GM19043 (cell line): ENCODE measurements at regions not wholly inside any gene's neighbourhood (a gene's known extent, or its start where the extent isn't known, plus 50 kb on each side); places are given as distances from the start of the nearest gene placed in this dataset.
"Not testable (repeated sequence)": the region's sequence is repeated elsewhere in the genome, so short reads cannot be mapped to it uniquely, and the experiment has no call there.

Experiments
- ATAC-seq: cut with Tn5 transposase; IDR thresholded peaks from one replicate; pipeline ENCODE4 v1.9.1; 2021; ENCODE audit warnings: low read depth; ENCODE audit not compliant: unreplicated experiment

DNA sequence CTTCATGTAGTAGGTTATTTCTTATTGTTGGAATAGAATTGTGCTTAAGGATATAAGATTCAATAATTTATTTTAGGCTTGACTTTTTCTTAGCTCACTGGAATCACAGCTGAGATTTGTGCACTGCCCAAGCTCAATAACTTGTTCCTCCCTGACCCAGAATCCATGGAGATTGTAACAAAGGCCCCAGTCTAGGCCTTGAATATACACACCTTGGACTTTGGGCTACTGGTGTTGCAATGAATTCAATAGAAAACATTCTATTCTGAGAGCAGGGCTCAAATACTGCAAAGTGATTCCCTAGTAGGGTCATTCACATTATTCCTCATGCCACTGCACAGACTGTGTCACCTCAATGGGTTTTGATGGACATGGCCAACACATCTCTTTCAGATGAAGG, 352.4 kb downstream of the GALC start:
- no peak for ATAC-seq

DNA sequence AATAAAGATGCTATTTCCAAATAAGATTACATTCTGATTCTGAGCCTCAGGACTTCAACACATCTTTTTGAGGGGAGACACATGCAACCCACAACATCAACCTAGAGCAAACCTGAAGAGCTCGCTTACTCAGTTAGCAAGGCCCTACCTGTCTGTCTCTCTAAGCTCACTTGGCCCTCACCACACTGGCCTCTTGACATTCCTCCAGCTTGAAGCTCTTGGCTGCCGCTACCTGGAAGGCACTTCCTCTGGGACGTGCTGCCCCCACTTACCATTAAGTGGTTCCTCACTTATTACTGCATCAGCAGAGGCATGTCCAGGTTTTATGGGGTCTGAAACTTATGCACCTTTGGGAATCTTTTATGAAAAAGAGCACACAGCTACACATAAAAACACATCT, 354.8 kb downstream of the GALC start:
- no peak for ATAC-seq

DNA sequence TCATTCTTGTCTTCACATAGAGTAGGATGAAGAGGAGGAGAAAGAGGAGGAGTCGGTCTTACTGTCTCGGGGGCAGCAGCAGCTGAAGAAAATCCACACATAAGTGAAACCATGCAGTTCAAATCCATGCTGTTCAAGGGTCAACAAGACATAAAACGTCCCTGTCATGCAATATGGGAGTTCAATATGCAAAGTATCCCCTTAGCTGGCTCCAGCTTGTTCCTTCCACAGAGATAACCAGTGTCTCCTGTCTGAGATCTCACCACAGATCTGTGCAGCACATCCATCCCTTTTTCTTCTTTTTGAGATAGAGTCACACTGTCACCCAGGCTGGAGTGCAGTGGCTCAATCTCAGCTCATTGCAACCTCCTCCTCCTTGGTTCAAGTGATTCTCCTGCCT, 357.5 kb downstream of the GALC start:
- ATAC-seq: no peak

DNA sequence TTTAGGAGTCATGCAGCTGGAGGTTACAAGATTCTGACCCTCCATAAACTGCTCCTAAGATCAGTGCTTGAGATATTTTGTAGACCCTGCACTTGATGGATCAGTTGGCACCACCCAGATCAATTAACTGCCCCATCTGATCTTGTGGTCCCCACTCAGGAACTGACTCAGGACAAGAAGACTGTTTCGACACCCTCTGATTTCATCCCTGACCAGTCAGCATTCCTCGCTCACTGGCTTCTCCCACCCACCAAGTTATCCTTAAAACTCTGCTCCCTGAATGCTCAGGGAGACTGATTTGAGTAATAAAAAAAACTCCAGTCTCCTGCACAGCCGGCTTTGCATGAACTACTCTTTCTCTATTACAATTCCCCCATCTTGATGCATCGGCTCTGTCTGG, 360.2 kb downstream of the GALC start:
- no peak for ATAC-seq

DNA sequence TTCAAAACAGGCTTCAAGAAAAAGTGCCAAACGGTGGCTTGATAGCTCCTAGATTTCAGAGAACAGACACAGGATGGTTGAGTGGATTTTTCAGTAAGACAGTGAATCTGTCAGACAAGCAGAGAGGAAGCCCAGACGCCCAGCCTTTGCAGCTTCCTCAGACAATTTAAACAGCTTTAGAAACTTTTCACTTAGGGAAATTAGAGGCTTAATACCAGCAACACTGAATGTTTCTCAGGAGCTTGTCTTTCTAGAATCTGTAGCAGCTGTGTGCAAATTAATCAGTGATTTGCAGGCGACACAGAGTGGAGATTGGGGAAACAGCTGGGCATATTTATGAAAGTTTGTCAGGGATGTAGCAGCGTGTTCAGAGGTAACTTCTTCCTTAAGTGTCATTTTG, 362.1 kb downstream of the GALC start:
- ATAC-seq: no peak

DNA sequence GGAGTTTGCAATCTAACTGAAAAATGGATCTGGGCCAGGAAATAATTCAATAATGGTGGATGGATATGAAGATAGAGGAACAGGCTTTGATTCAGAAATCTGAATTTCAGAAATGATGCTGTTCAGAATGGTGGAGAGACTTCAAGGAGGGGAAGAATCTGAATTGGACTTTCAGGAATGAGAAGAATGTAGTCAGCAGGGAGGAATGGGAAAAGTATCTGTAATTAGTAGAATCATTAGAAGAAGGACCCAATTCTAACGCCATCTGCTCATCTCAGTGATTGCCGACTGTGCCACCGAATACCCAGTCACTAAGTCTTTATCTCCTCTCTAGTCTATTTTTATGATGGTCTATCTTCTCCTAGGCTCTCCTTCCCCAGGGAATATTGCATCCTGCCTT, 363.2 kb downstream of the GALC start:
- ATAC-seq: no peak

DNA sequence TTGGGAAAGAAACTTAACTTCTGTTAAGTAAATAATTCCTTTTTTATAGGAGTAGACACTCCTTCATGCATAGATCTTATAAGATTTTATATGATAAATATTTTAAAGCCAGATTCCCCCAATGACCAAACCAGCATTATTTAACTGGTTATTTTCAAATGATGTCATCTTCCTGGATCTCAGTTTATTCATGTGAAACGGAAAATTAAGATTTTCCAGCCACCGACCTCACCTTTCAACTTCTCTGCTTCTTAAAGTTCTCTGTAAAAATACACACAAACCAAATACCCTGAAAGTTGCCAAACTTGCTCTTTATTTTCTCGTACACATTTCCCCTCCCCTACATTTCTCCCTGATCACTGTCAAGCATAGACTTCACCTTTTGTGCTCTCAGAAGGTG, 364.2 kb downstream of the GALC start:
- ATAC-seq: no peak

DNA sequence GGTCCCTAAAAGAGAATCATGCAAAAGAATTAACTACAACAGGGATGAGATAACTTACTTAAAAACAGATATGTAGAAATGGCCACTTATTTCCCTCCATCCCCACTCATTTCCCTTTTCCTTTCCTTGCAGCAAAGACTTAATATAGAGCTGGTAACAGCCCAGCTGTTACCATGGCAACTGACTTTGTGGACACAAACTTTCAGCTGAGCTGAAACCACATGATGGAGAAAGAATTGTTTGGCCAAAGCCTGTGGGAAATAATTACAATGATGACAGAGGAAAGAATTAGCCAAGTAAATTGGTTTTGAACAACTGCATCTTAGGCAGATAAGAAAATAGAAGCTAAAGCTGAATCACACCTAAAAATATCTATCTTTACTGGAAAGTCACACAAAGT, 364.9 kb downstream of the GALC start:
- ATAC-seq: no peak

DNA sequence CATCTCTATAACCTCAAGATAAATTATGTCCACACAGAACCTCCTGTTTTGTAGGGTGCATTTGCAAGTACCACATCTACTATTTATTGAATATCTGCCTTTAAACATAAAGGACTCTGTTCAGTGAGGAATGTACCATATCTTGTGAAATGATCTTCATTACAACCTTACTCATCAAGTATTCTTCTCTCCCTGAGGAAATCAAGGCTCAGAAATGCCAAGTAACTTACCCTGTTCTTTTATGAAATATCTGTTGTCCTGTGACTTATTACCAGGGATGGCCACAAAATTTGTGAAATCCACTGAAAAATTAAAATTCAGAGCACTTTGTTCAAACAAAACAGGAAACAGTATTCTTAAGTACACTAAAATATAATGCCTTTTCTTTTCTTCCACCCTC, 366.7 kb downstream of the GALC start:
- ATAC-seq: no peak

DNA sequence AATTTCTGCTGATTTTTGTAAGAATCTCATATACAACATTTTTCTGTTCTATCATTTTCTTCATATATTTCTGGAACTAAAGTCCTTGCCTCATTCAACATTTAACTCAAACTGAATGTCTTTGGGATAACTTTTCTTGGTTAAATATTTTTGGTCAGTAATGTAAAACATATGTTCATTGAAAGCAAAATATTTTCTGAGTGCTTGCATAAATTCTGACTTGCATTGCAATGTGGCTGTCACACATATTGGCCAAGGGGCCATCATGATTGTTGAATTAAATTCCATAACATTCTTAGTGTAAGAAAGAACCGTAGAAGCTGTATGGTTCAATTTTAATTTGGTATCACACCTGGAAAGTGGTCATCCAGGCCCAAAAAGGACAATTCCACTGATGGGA, 369.4 kb downstream of the GALC start:
- no peak for ATAC-seq

DNA sequence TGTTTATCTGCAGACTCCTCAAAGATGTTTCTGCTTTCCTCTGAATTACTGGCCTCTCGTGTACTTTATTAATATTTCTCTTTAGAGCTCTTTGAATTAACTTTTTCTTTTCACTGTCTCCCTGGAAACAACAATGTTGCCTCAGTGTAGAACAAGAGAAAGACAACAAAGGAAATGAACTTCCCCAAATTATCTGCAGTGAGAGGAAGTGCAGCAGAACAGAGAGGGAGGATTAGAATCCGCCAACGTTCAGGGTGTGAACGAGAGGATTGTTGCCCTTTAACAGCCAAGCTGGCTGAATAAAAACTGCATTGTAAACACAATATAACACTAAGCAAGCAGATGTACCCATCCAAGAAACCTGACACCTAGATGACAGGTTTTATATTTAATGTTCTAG, 375.9 kb downstream of the GALC start:
- no peak for ATAC-seq

DNA sequence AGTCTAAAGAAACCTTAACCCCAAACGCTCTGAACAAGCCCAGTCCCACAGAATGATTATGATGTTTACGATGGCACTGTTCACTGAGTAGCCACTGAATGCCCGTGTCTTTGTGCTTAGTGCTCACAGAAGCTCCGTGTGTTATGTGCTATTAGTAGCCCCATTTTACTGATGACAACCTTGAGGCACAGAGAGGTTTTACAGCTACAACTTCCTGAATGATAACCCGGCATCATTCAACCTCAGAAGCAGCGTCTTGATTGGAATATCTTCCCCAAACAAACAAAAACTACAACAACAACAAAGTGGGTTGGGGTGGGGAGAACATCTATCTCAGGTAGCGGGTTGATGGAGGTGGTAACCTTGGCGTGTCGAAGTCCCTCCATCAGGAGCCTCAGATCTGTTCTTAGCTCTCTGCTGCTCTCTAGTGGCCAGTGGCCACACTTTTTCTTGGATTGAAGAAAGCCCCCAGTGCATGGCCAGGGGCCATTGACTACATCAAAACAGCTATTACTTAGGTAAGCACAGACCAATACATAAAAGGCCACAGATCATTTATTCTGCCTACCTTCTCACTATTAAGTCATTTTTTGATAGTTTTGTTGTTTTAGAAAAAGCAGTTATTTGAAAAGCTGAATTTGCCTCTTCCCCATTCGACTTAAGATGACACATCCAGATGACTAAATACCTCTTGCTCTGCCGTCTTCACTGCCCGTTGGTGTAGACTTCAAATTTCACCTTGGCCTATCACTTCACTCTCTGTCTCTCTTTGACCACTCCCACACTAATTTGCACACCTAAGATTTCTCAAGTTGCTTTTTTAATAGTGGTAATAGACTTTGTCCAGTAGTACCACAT, 376.9 kb downstream of the GALC start:
- peak; percentile 88 for ATAC-seq

DNA sequence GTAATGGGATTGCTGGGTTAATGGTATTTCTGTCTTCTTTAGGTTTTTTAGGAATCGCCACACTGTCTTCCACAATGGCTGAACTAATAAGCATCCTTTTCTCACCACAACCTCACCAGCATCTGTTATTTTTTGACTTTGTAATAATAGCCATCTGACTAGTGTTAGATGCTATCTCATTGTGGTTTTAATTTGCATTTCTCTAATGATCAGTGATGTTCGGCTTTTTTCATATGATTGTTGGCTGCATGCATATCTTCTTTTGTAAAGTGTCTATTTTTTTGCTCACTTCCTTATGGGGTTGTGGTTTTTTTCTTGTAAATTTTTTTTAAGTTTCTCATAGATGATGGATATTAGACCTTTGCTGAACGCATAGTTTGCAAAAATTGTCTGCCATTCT, 377.9 kb downstream of the GALC start:
- no peak for ATAC-seq

DNA sequence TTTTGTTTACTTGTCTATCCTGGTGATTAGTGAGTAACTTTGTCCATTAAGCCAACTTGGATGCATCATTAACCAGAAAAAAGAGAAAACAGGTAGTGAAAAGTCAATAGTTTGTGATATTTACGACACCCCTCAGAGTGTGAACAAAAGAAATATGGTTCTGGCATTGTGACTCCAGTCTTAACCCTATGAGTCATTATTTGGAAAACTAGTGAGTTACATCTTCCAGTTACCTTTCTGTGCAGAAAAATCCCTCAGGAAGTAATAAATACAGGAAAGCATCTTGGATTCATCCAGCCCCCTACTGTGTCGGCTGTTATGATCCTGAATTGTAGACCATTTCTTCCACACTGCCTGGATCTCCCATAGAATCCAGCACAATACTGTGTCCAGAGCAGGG, 379.1 kb downstream of the GALC start:
- no peak for ATAC-seq

DNA sequence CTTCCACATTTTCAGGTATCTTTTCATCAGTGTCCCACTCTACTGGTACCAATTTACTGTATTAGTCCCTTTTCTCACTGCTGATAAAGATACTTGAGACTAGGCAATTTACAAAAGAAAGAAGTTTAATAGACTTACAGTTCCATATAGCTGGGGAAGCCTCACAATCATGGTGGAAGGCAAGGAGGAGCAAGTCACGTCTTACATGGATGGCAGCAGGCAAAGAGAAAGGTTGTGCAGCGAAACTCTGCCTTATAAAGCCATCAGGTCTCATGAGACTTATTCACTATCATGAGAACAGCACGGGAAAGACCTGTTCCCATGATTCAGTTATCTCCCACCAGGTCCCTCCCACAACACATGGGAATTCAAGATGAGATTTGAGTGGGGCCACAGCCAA, 385.9 kb downstream of the GALC start:
- ATAC-seq: not testable (repeated sequence)

DNA sequence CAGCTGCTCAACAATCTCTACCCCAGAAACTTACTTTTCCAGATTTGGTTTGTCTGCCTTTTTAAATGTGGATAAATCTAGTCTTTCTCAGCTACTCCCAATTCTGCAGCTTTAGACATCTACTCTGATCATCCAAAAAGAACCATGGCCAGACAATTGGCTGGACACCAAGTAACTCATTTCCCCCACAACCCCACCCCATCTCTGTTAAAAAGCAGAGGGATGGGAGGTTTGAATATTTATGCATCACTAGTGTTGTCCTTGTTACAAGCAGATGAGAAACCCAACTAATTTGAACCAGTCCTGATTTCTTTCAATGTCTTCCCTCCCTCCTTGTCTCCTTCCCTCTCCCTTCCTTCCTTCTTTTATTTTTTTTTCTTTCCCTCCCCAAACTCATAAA, 391.9 kb downstream of the GALC start:
- ATAC-seq: no peak

DNA sequence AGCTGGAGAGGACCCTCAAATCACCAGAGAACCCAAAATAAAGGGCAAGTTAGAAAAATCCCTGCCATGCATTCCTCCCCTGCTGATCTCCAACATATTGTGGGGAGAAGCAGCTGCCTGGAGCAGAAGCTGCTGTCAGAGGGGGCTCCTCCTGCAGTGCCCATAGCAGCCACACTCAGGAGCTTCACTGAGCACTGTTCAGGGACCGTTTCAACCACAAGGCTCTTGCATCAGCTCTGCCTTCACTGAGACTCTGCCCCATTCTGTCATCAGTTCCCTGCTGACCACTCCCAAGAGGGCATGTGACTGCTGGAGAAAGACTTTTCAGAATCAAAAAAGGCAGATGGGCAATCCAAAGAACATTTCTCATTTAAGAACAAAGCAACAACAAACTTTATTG, 392.7 kb downstream of the GALC start:
- ATAC-seq: no peak

DNA sequence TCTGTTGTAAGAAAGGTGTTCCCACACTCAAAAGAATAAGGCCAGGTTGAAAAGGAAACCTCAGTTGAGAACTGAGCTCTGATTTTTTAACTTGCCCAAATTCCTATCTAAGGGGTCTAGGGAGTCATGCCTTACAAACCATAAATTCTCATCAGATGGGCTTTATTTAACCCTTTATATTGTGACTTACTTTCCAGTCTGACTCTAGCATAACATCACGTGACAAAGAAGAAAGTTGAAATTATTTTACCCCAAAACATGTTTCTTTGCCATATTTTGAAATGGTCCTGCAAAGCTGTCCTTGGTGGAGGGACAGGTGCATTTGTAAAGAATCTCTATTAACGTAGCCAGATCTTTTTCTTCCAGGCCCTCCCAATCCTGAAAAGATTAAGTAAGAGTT, 411.7 kb downstream of the GALC start:
- no peak for ATAC-seq

DNA sequence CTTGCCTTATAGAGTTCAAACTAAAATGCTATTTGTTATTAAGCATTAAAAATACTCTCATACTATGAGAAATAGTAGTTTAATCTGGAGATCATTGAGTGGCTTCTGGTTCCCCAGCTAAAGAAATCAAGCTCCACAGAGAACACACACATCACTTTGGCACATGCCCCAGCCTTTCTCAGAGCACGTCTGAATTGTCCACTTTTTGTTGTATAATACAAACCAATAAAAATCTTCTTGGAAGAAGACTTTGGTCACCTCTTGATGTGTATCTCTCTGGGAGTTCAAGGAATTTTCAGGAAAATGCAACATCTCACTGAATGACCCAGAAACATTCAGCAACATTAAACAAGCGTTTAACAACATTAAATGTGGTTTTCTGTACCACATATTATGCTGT, 413.9 kb downstream of the GALC start:
- ATAC-seq: no peak

DNA sequence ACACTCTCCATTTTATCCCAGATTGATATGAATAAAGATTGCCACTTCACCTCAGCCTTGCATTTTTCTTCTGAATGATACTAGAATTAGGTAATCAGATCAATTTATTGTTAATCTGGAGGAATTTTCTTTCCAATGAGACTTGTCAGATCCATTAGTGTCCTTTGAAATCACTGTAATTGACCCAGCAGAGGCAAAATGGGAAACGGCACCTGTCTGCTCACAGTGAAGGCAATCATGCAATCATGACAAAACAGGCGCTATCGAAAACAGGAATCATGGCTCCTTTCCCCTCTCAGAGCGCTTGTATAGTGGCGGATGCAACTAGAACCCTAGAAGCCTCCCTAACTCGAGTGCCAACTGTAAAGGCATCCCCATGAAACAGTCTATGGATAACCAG, 417.6 kb downstream of the GALC start:
- no peak for ATAC-seq

DNA sequence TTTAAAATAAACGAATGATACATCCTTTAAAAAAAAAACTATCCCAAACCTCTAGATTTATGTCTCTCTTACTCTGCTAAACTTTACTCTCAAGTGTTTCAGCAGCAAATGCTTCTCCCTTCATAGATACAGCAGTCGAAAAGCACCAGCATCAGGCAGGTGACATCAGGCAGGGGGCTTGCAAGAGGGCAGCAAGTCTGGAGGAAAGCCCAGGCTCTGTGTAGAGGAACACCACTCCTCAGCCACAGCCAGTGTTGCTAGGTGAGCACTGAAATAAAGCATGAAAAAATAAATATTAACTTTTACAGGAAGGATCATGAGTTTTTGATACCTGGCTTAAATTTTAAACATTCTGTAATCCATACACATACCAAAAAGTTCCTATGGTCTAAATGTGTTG, 419.4 kb downstream of the GALC start:
- no peak for ATAC-seq

DNA sequence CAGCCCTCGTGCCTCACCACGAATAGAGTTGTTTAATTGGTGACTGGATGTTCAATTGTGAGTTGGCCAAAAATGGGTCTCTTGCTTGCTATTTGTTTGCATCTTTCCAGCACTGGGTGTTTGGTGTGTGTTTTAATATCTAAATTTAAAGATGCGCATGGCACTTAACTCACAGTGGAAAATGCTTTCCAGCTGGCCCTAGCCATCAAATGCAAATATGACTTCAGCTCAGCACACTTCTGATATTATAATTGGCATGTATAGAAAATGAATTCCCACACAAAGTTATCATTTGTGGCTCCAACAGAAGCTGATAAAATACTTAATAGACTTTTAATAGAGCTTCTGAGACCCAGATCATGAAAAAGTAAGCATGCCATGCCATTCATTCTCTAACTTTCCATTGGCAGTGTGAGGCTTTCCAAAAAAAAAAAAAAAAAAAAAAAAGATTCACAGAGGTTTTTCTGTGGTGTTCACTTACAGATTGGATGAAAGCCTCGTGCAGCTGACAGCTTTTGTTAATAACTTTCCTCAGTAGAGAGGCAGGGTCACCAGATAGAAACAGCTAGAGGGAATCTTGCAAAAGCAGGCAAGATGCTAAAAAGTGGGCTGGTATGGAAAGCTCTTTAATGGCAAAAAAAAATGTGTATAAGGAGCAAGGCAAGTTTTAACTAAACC, 425.2 kb downstream of the GALC start:
- ATAC-seq: no peak
